ENCODE measurements at regions not wholly inside any gene's neighbourhood (a gene's known extent, or its start where the extent isn't known, plus 50 kb on each side); places are given as distances from the start of the nearest gene placed in this dataset.

GRCh38 chr3:31382856-31383255 lies 149.9 kb upstream of the STT3B start:
- TF ChIP-seq EZH2 (IDR thresholded peaks at IDR 0.05; ENCODE audit: insufficient read depth, poor library complexity, severe bottlenecking) (no peak), EZH2phosphoT487 (IDR thresholded peaks at IDR 0.05; ENCODE audit: insufficient read depth, low read depth) (no peak)

Data from GM23248 (cell line).